ENCODE measurements at regions not wholly inside any gene's neighbourhood (a gene's known extent, or its start where the extent isn't known, plus 50 kb on each side); places are given as distances from the start of the nearest gene placed in this dataset.

DNA sequence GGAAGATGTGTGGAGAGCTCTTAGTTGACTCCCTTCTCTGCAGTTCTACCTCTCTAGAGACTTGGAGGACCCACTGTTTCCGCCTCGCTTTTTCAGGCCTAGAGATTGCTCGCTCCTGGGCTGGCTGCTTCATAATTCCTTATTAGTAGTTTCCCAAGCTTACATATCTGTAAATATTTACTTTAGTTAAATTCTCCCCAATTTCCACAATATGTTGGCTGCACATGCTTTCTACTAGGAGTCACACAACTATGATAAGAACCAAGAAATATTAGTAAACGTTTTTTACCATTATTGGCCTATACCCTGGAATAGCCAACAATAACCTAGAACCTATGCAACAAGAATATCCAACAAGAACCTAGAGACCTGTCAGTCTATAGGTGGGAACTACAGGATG lies 129.0 kb upstream of the RUNX1 start:
- no peak overlapping the region for H3K27ac Mint-ChIP-seq
- no peak overlapping the region for H2AFZ ChIP-seq (ENCODE audit: low read length)
- H3K4me1 ChIP-seq (ENCODE audit: insufficient read depth, low read length): no peaks in the 10 kb centered on the region
- H3K4me1 Mint-ChIP-seq: peaks cover 0 to 6% of the 10 kb centered on the region in 2 experiments; a peak in 1 of 4 replicates
- H3K4ac ChIP-seq (ENCODE audit: low read depth, low read length): no peak overlapping the region
- H3K18ac ChIP-seq (ENCODE audit: insufficient read length, low read depth, low read length): no peak overlapping the region
- no peak overlapping the region for H3K14ac ChIP-seq (ENCODE audit: insufficient read depth, low read length)
- no peaks in the 10 kb centered on the region for H3K23me2 ChIP-seq (ENCODE audit: insufficient read length, low read depth, low read length, poor library complexity, severe bottlenecking)
- H4K20me1 ChIP-seq (ENCODE audit: control insufficient read depth, insufficient read depth, insufficient read length): no peaks in the 10 kb centered on the region
- TF ChIP-seq, protein P1, sequence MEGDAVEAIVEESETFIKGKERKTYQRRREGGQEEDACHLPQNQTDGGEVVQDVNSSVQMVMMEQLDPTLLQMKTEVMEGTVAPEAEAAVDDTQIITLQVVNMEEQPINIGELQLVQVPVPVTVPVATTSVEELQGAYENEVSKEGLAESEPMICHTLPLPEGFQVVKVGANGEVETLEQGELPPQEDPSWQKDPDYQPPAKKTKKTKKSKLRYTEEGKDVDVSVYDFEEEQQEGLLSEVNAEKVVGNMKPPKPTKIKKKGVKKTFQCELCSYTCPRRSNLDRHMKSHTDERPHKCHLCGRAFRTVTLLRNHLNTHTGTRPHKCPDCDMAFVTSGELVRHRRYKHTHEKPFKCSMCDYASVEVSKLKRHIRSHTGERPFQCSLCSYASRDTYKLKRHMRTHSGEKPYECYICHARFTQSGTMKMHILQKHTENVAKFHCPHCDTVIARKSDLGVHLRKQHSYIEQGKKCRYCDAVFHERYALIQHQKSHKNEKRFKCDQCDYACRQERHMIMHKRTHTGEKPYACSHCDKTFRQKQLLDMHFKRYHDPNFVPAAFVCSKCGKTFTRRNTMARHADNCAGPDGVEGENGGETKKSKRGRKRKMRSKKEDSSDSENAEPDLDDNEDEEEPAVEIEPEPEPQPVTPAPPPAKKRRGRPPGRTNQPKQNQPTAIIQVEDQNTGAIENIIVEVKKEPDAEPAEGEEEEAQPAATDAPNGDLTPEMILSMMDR (conservative IDR thresholded peaks at IDR 0.05): no peak
- H3K27me3 Mint-ChIP-seq (ENCODE audit: low read depth): no peaks in the 10 kb centered on the region; the same call in 1 of the 2 replicates
- no peak overlapping the region for H2AK5ac ChIP-seq (ENCODE audit: insufficient read length, low read length)
- H3K4me2 ChIP-seq (ENCODE audit: insufficient read depth, insufficient read length, low read length): no peak overlapping the region
- no peak overlapping the region for H3K9ac ChIP-seq (ENCODE audit: extremely low read depth, insufficient read length, low read length)
- no peak overlapping the region for H3T11ph ChIP-seq (ENCODE audit: low read length)
- no peak overlapping the region for H3K23ac ChIP-seq (ENCODE audit: insufficient read length, low read depth, low read length)
- no peak overlapping the region for H2BK5ac ChIP-seq (ENCODE audit: insufficient read length, low read length)
- H3K9me3 ChIP-seq (ENCODE audit: control insufficient read depth, low read depth, low read length): no peaks in the 10 kb centered on the region
- H4K91ac ChIP-seq (ENCODE audit: insufficient read length, low read depth, low read length): no peak overlapping the region
- no peak overlapping the region for H2BK120ac ChIP-seq (ENCODE audit: low read depth, low read length, poor library complexity, severe bottlenecking)
- H3K27me3 ChIP-seq (ENCODE audit: insufficient read depth, low read length): no peaks in the 10 kb centered on the region
- H3K56ac ChIP-seq (ENCODE audit: insufficient read length, low read depth, low read length): no peak overlapping the region
- H2BK20ac ChIP-seq (ENCODE audit: low read depth, low read length, poor library complexity, severe bottlenecking): no peak overlapping the region
- H3K36me3 Mint-ChIP-seq (ENCODE audit: insufficient read depth in 1 of 3, low read depth in 3 of 3): peaks cover 0 to 4% (median 2%) of the 10 kb centered on the region in 3 experiments; a peak in 2 of 7 replicates
- DNase-seq: no peak
- H3K9me3 Mint-ChIP-seq: peaks cover 0 to 3% of the 10 kb centered on the region in 2 experiments; a peak in 3 of 5 replicates
- no peak overlapping the region for H4K8ac ChIP-seq (replicated peaks; ENCODE audit: insufficient read length, low read depth, low read length)
- no peaks in the 10 kb centered on the region for H3K79me1 ChIP-seq (ENCODE audit: insufficient read depth, low read depth, low read length, poor library complexity, severe bottlenecking)
- no peak overlapping the region for H4K5ac ChIP-seq (ENCODE audit: insufficient read length, low read depth, low read length)
- WGBS (ENCODE audit: extremely low coverage, insufficient read length, low lambda C conversion rate): no CpG with 5 or more reads among the region's 4 CpGs
- no peak overlapping the region for H2BK15ac ChIP-seq (ENCODE audit: low read depth, low read length)
- no peak overlapping the region for H3K4me3 Mint-ChIP-seq
- no peak overlapping the region for H3K27ac ChIP-seq (ENCODE audit: insufficient read length, low read depth, low read length)
- no peak overlapping the region for H2BK12ac ChIP-seq (ENCODE audit: insufficient read length, low read depth, low read length)
- H3K79me2 ChIP-seq (ENCODE audit: insufficient read depth, low read length): no peaks in the 10 kb centered on the region

Measured in H9 (cell line).